ENCODE measurements at regions not wholly inside any gene's neighbourhood (a gene's known extent, or its start where the extent isn't known, plus 50 kb on each side); places are given as distances from the start of the nearest gene placed in this dataset.

DNA sequence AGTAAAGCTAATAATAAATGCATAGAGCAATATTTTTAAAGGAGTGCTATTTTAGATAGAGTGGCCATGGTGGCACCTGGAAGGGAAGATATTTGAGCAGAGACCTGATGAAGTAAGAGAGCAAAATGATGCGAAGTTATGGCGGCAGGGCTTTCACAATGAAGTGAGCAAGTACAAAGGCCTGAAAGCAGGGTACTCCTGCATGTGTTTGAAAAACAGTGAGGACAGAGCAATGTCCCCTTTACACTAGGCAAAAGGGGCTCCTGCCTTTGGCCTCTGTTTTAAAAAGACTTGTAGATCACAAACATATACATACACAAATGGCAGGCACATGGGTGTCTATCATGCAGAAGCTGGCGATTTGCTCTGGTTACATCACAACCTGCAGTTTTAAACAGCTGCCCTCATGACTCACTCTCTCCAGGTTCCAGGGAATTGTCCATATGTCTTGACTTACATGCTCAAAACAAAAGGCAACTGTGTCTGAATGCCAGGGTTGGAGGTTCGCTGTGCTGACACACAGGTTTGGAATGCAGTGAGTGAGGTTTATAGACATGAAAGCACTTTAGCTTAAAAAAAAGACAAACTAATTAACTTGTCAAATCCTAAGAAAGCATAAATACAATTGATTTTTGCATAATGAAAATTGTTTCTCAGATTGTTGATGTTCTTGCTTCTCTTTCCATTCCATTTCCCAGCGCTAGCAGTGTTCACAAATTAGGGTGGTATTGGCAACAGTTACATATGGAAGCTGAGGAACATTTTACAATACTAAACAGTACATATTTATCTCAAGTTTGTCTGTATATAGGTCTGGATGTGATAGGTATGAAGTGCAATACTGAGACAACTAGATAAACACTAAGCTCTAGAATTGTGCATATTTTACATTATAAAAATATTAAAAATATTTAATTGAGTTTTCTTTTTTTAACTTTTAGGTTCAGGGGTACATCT, 313.9 kb downstream of the BARHL2 start:
- ATAC-seq (replicated peaks) (no peak), DNase-seq (no peak)
- H3K27ac Mint-ChIP-seq, result no peak overlapping the region
- H3K9me3 Mint-ChIP-seq, result peaks cover 0 to 3% of the 10 kb centered on the region in 2 donors
- no peak overlapping the region for H3K4me3 Mint-ChIP-seq
- H3K4me1 Mint-ChIP-seq (ENCODE audit: low read depth in 2 of 2), result no peaks in the 10 kb centered on the region
- H3K27me3 Mint-ChIP-seq, result peaks cover 0 to 4% of the 10 kb centered on the region in 2 donors
- H3K36me3 Mint-ChIP-seq (ENCODE audit: insufficient read depth), result no peaks in the 10 kb centered on the region

DNA sequence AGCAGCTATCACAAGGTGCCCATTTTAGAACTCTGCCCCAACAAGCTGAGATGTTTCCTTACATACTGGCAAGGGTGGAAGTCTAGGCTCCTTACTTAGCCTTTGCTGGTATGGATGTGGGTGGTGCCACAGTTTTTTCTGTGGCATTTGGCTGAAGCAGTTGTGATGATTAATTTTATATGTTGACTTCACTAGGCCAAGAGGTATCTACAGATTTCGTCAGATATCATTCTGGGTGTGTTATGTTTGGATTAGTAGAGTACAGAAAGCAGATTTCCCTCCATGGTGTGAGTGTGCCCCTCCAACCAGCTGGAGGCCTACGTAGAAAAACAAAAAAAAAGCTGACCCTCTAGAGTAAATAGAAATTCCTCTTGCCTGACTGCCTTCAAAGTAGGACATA, 317.0 kb downstream of the BARHL2 start:
- no peaks in the 10 kb centered on the region for H3K36me3 Mint-ChIP-seq (ENCODE audit: insufficient read depth)
- no peak overlapping the region for H3K4me3 Mint-ChIP-seq
- DNase-seq (no peak), ATAC-seq (replicated peaks) (no peak)
- no peaks in the 10 kb centered on the region for H3K9me3 Mint-ChIP-seq
- H3K27ac Mint-ChIP-seq, result no peak overlapping the region
- no peaks in the 10 kb centered on the region for H3K27me3 Mint-ChIP-seq
- H3K4me1 Mint-ChIP-seq (ENCODE audit: low read depth in 2 of 2), result no peaks in the 10 kb centered on the region

- Mint-ChIP-seq H3K27me3 (no peaks in the 10 kb centered on the region), H3K36me3 (ENCODE audit: insufficient read depth) (no peaks in the 10 kb centered on the region), H3K27ac (no peak overlapping the region), H3K4me1 (ENCODE audit: low read depth in 2 of 2) (no peaks in the 10 kb centered on the region), H3K9me3 (no peaks in the 10 kb centered on the region), H3K4me3 (no peak overlapping the region)
- DNase-seq (no peak), ATAC-seq (replicated peaks) (no peak)
These were observed 320.2 kb downstream of the BARHL2 start for GRCh38 chr1:90396917-90397316.

- DNase-seq (no peak), ATAC-seq (replicated peaks) (no peak)
- H3K27ac Mint-ChIP-seq, result no peak overlapping the region
- H3K4me1 Mint-ChIP-seq (ENCODE audit: low read depth in 2 of 2), result no peaks in the 10 kb centered on the region
- no peak overlapping the region for H3K4me3 Mint-ChIP-seq
- no peaks in the 10 kb centered on the region for H3K9me3 Mint-ChIP-seq
- H3K36me3 Mint-ChIP-seq (ENCODE audit: insufficient read depth), result no peaks in the 10 kb centered on the region
- H3K27me3 Mint-ChIP-seq, result no peaks in the 10 kb centered on the region
These were observed 322.9 kb downstream of the BARHL2 start for GRCh38 chr1:90394247-90394646.

- Mint-ChIP-seq H3K4me1 (ENCODE audit: low read depth in 2 of 2) (no peaks in the 10 kb centered on the region), H3K27me3 (no peaks in the 10 kb centered on the region), H3K27ac (no peak overlapping the region), H3K9me3 (no peaks in the 10 kb centered on the region), H3K4me3 (no peak overlapping the region), H3K36me3 (ENCODE audit: insufficient read depth) (no peaks in the 10 kb centered on the region)
- DNase-seq, result no peak
- no peak for ATAC-seq (replicated peaks)
These were observed 324.1 kb downstream of the BARHL2 start for GRCh38 chr1:90393025-90393424.

DNA sequence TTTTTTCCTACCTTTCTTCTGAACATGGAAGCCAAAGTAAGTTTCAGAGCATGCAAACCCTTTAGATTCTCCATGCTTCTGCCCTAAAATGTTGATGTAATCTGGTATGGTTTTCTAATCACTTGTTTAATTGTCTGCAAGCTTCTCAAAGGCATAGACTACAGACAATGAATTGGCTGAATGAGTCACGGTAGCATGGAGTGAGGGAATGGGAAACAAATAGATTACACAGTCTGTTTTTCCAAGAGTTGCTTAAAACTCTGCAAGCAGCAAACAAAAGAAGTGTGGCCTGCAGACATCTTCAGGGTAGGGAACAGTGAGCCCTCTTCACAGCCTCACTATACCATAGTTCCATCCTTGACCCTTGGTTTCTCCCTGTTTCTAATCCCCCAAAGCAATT, 326.0 kb downstream of the BARHL2 start:
- no peak overlapping the region for H3K4me3 Mint-ChIP-seq
- no peak for DNase-seq
- H3K27ac Mint-ChIP-seq, result no peak overlapping the region
- no peak for ATAC-seq (replicated peaks)
- no peaks in the 10 kb centered on the region for H3K27me3 Mint-ChIP-seq
- H3K9me3 Mint-ChIP-seq, result no peaks in the 10 kb centered on the region
- H3K36me3 Mint-ChIP-seq (ENCODE audit: insufficient read depth), result no peaks in the 10 kb centered on the region
- no peaks in the 10 kb centered on the region for H3K4me1 Mint-ChIP-seq (ENCODE audit: low read depth in 2 of 2)

GRCh38 chr1:90387805-90388204, 329.3 kb downstream of the BARHL2 start:
- DNase-seq (no peak), ATAC-seq (replicated peaks) (no peak)
- no peak overlapping the region for H3K4me3 Mint-ChIP-seq
- H3K36me3 Mint-ChIP-seq (ENCODE audit: insufficient read depth), result no peaks in the 10 kb centered on the region
- H3K4me1 Mint-ChIP-seq (ENCODE audit: low read depth in 2 of 2), result no peaks in the 10 kb centered on the region
- no peaks in the 10 kb centered on the region for H3K9me3 Mint-ChIP-seq
- H3K27me3 Mint-ChIP-seq, result no peaks in the 10 kb centered on the region
- H3K27ac Mint-ChIP-seq, result no peak overlapping the region

DNA sequence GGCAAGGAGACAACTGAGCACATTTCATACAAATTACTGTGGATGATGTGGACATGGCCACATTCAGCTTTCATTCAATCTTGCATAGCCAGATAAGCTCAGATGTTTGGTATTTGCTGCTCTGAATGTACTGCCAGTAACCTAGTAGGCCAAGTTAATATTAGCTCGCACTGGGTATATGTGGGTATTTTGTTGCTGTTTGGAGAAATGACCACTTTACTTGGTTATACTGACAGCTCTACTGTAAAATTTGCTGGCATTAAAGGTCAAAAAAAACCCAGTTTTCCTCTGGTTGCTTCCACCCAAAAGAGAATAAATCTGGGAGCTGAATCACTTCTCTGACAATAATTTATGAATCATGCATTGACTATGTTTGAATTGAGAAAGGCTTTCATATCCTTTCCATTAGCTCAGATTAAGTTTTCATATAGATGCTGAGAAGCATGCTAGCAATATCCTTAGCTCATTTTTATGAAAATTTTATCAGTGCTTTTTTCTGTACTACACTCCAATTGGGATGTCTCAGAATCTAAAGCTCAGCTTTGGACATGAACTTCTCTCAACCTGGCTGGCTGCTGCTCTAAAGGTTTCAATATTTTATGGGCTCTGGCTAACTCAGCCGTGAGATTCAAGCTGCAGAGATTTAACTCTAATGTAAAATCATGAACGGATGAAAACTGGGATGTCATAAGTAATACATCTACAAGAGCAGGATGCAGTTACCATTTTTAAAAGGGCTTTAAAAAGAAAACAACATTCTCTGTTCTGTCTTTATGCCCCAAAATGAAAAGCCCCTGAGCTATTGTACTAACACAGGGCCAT, 330.0 kb downstream of the BARHL2 start:
- Mint-ChIP-seq H3K27ac (no peak overlapping the region), H3K4me1 (ENCODE audit: low read depth in 2 of 2) (no peaks in the 10 kb centered on the region), H3K9me3 (no peaks in the 10 kb centered on the region), H3K36me3 (ENCODE audit: insufficient read depth) (no peaks in the 10 kb centered on the region), H3K27me3 (no peaks in the 10 kb centered on the region), H3K4me3 (no peak overlapping the region)
- DNase-seq, result no peak
- ATAC-seq (replicated peaks), result no peak

- Mint-ChIP-seq H3K27me3 (no peaks in the 10 kb centered on the region), H3K9me3 (no peaks in the 10 kb centered on the region), H3K4me1 (ENCODE audit: low read depth in 2 of 2) (no peaks in the 10 kb centered on the region), H3K36me3 (ENCODE audit: insufficient read depth) (no peaks in the 10 kb centered on the region), H3K4me3 (no peak overlapping the region), H3K27ac (no peak overlapping the region)
- ATAC-seq (replicated peaks), result no peak
- DNase-seq, result no peak
These were observed 332.9 kb downstream of the BARHL2 start for GRCh38 chr1:90384193-90384592.

DNA sequence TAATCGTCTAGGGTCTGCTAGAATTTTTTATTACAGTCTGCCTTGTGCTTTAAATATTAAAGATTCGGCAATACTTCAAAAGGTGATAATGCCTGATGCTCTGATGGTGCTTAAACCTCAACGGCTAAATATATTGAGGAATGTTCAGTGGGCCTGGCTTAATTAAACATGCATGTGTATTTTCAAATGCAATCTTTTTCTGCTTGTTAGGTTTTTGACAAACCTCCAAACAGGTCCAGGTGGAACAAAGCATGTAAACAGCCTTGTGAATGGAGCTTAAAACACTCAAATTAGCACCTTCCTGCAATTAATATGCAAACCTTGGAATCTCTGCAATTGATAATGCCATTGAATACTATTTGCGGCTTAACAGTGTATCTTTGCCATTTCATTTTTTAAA, 334.9 kb downstream of the BARHL2 start:
- Mint-ChIP-seq H3K27ac (no peak overlapping the region), H3K36me3 (ENCODE audit: insufficient read depth) (no peaks in the 10 kb centered on the region), H3K9me3 (no peaks in the 10 kb centered on the region)

GRCh38 chr1:90381598-90381997, 335.5 kb downstream of the BARHL2 start:
- Mint-ChIP-seq H3K27ac (no peak overlapping the region), H3K9me3 (no peaks in the 10 kb centered on the region), H3K4me3 (no peak overlapping the region), H3K4me1 (ENCODE audit: low read depth in 2 of 2) (no peaks in the 10 kb centered on the region), H3K36me3 (ENCODE audit: insufficient read depth) (no peaks in the 10 kb centered on the region), H3K27me3 (no peaks in the 10 kb centered on the region)
- ATAC-seq (replicated peaks) (no peak), DNase-seq (no peak)

More for the DNA sequence above, 334.9 kb downstream of the BARHL2 start:
- DNase-seq (no peak), ATAC-seq (replicated peaks) (no peak)
- no peaks in the 10 kb centered on the region for H3K27me3 Mint-ChIP-seq
- H3K4me3 Mint-ChIP-seq, result no peak overlapping the region
- no peaks in the 10 kb centered on the region for H3K4me1 Mint-ChIP-seq (ENCODE audit: low read depth in 2 of 2)

GRCh38 chr1:90371448-90371813, 345.7 kb downstream of the BARHL2 start:
- Mint-ChIP-seq H3K27ac (no peak overlapping the region), H3K36me3 (ENCODE audit: insufficient read depth) (no peaks in the 10 kb centered on the region)

DNA sequence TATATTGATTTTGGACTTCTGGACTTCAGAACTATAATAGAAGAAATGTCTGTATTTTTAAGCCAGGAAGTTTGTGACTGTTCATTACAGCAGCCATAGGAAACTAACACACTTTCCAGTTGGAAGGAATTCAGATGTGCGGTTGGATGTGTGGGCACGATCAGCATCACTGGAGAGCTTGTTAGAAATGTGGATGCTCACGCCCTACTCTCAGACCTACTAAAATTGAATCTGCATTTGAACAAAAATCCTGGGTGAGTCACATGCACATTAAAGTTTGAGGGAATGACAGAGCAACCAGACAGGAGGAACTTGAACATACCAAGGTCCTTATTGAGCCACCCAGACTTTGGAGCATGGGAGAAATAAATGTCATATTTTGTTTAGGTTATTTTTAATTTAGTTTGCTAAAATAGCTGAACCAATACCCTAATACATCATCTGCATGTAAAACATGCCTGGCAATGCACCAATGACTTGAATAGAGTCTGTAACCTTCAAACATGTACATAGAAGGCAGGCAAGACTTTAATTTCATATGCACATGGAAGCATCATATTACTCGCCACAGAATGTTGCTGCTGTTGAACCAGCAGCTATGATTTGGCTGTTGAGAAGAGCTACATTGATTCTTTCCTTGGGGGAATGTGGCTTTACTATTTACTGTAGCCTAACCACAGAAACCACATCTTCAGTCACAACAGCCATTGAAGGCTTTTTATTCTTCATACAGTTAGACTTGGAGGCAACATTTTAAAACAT, 346.2 kb downstream of the BARHL2 start:
- no peaks in the 10 kb centered on the region for H3K4me1 Mint-ChIP-seq (ENCODE audit: low read depth in 2 of 2)
- no peak for DNase-seq

More at GRCh38 chr1:90371448-90371813, 345.7 kb downstream of the BARHL2 start:
- Mint-ChIP-seq H3K4me3 (no peak overlapping the region), H3K9me3 (peaks cover 0 to 1% of the 10 kb centered on the region in 2 donors), H3K4me1 (ENCODE audit: low read depth in 2 of 2) (no peaks in the 10 kb centered on the region), H3K27me3 (peaks cover 6 to 7% of the 10 kb centered on the region in 2 donors)
- no peak for DNase-seq
- no peak for ATAC-seq (replicated peaks)

More for the DNA sequence above, 346.2 kb downstream of the BARHL2 start:
- H3K36me3 Mint-ChIP-seq (ENCODE audit: insufficient read depth), result no peaks in the 10 kb centered on the region
- ATAC-seq (replicated peaks), result no peak
- H3K4me3 Mint-ChIP-seq, result no peak overlapping the region
- peaks cover under 1 to 2% of the 10 kb centered on the region in 2 donors for H3K27me3 Mint-ChIP-seq
- no peak overlapping the region for H3K27ac Mint-ChIP-seq
- H3K9me3 Mint-ChIP-seq, result peaks cover 0 to 1% of the 10 kb centered on the region in 2 donors
